Memory B cell (primary cell): ENCODE measurements at regions not wholly inside any gene's neighbourhood (a gene's known extent, or its start where the extent isn't known, plus 50 kb on each side); places are given as distances from the start of the nearest gene placed in this dataset.

Experiments used
- ATAC-seq: fragments of 150-1000 bp; cut with Tn5 transposase; 2 replicates; pipeline ENCODE4 v1.10.0; 2021; ENCODE audit warnings: low read depth, mild to moderate bottlenecking, moderate library complexity
- DNase-seq, 2 donors: peaks; one replicate each; pipeline ENCODE4 v3.0.0; 2022; ENCODE audit warnings: low spot score in 2 of 2
- H3K27ac Mint-ChIP-seq: one replicate; pipeline ENCODE4 v1.8.0; 2022; ENCODE audit warnings: mild to moderate bottlenecking, moderate library complexity, mixed read lengths
- H3K27me3 Mint-ChIP-seq: one replicate; pipeline ENCODE4 v1.8.0; 2022; ENCODE audit warnings: mixed read lengths
- H3K36me3 Mint-ChIP-seq: one replicate; pipeline ENCODE4 v1.8.0; 2022; ENCODE audit warnings: mild to moderate bottlenecking, mixed read lengths
- H3K4me1 Mint-ChIP-seq: one replicate; pipeline ENCODE4 v1.8.0; 2022; ENCODE audit warnings: mixed read lengths
- H3K4me3 Mint-ChIP-seq: one replicate; pipeline ENCODE4 v1.8.0; 2022; ENCODE audit warnings: mild to moderate bottlenecking, moderate library complexity, mixed read lengths
- H3K9me3 Mint-ChIP-seq: one replicate; pipeline ENCODE4 v1.8.0; 2022; ENCODE audit warnings: mixed read lengths

DNA sequence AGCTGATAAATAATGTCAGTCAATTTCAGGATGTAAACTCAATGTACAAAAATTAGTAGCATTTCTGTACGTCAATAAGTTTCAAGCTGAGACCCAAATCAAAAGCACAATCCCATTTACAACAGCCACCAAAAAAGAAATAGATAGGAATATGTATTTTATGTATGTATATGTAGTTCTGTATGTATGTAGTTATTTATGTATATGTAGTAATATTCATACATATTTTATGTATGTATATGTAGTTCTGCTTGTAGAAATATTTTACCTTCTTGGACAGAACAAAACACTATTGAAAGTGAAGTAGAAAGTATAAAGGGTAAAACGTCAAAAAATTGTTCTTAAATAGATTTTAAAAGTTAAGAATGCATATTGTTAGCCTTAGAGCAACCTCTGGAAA lies 591.0 kb upstream of the SETBP1 start:
- Mint-ChIP-seq H3K4me1 (no peaks in the 10 kb centered on the region), H3K36me3 (no peaks in the 10 kb centered on the region), H3K27ac (no peak overlapping the region), H3K9me3 (no peaks in the 10 kb centered on the region), H3K4me3 (no peak overlapping the region), H3K27me3 (no peaks in the 10 kb centered on the region)
- no peak for DNase-seq
- ATAC-seq, result no peak

GRCh38 chr18:44090453-44090852 lies 590.2 kb upstream of the SETBP1 start:
- peaks cover 2% of the 10 kb centered on the region for H3K9me3 Mint-ChIP-seq
- ATAC-seq, result no peak
- H3K27ac Mint-ChIP-seq, result no peak overlapping the region
- no peaks in the 10 kb centered on the region for H3K36me3 Mint-ChIP-seq
- no peak overlapping the region for H3K4me3 Mint-ChIP-seq
- DNase-seq, result no peak
- peaks cover 3% of the 10 kb centered on the region for H3K27me3 Mint-ChIP-seq
- H3K4me1 Mint-ChIP-seq, result no peaks in the 10 kb centered on the region

GRCh38 chr18:44093253-44093652 lies 587.4 kb upstream of the SETBP1 start:
- peaks cover 3% of the 10 kb centered on the region for H3K27me3 Mint-ChIP-seq
- DNase-seq, result no peak
- H3K4me3 Mint-ChIP-seq, result no peak overlapping the region
- H3K9me3 Mint-ChIP-seq, result peaks cover 2% of the 10 kb centered on the region
- H3K4me1 Mint-ChIP-seq, result no peaks in the 10 kb centered on the region
- H3K36me3 Mint-ChIP-seq, result no peaks in the 10 kb centered on the region
- no peak overlapping the region for H3K27ac Mint-ChIP-seq
- no peak for ATAC-seq

- H3K9me3 Mint-ChIP-seq, result peaks cover 2% of the 10 kb centered on the region
- no peak for DNase-seq
- no peak overlapping the region for H3K27ac Mint-ChIP-seq
- peaks cover 5% of the 10 kb centered on the region for H3K27me3 Mint-ChIP-seq
- H3K4me3 Mint-ChIP-seq, result no peak overlapping the region
- H3K4me1 Mint-ChIP-seq, result no peaks in the 10 kb centered on the region
- H3K36me3 Mint-ChIP-seq, result no peaks in the 10 kb centered on the region
- no peak for ATAC-seq
Observed at GRCh38 chr18:44096016-44096415, 584.7 kb upstream of the SETBP1 start.

- no peak overlapping the region for H3K27ac Mint-ChIP-seq
- H3K27me3 Mint-ChIP-seq, result peaks cover 7% of the 10 kb centered on the region
- ATAC-seq, result no peak
- no peak overlapping the region for H3K4me3 Mint-ChIP-seq
- H3K4me1 Mint-ChIP-seq, result no peaks in the 10 kb centered on the region
- DNase-seq, result no peak
- H3K36me3 Mint-ChIP-seq, result no peaks in the 10 kb centered on the region
- H3K9me3 Mint-ChIP-seq, result peaks cover 2% of the 10 kb centered on the region
Observed at GRCh38 chr18:44098551-44099098, 582.1 kb upstream of the SETBP1 start.

DNA sequence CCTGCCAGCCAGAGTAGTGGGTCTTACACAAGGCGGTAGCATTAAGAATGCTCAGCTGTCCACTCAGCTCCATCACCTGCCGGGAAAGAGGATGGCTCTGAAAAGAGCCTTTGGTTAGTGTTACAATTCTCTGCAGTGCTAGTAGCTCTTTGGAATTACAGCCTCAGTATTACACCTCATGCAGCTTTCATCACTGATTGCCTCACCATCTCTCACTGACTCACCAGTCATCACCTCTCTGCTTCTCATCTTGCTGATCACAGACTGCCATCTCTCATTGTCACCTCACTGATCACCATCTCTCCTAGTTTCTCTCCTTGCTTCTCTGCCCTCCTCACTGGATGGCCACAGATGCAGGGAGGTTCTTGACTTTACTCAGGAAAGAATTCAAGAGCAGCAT lies 573.5 kb upstream of the SETBP1 start:
- no peaks in the 10 kb centered on the region for H3K9me3 Mint-ChIP-seq
- peaks cover 1% of the 10 kb centered on the region for H3K27me3 Mint-ChIP-seq
- no peak for DNase-seq
- no peaks in the 10 kb centered on the region for H3K4me1 Mint-ChIP-seq
- ATAC-seq, result no peak
- no peak overlapping the region for H3K4me3 Mint-ChIP-seq
- no peaks in the 10 kb centered on the region for H3K36me3 Mint-ChIP-seq
- H3K27ac Mint-ChIP-seq, result no peak overlapping the region

- H3K4me1 Mint-ChIP-seq, result no peaks in the 10 kb centered on the region
- H3K27ac Mint-ChIP-seq, result no peak overlapping the region
- H3K4me3 Mint-ChIP-seq, result no peak overlapping the region
- no peaks in the 10 kb centered on the region for H3K36me3 Mint-ChIP-seq
- H3K9me3 Mint-ChIP-seq, result no peaks in the 10 kb centered on the region
- ATAC-seq, result no peak
- H3K27me3 Mint-ChIP-seq, result peaks cover 2% of the 10 kb centered on the region
- DNase-seq, result no peak
Observed at GRCh38 chr18:44111337-44111736, 569.4 kb upstream of the SETBP1 start.

GRCh38 chr18:44117821-44118220 lies 562.9 kb upstream of the SETBP1 start:
- DNase-seq (no peak), ATAC-seq (no peak)
- no peaks in the 10 kb centered on the region for H3K4me1 Mint-ChIP-seq
- H3K27me3 Mint-ChIP-seq, result peaks cover 7% of the 10 kb centered on the region
- no peaks in the 10 kb centered on the region for H3K36me3 Mint-ChIP-seq
- H3K9me3 Mint-ChIP-seq, result no peaks in the 10 kb centered on the region
- no peak overlapping the region for H3K27ac Mint-ChIP-seq
- no peak overlapping the region for H3K4me3 Mint-ChIP-seq

GRCh38 chr18:44119607-44120006 lies 561.1 kb upstream of the SETBP1 start:
- H3K4me3 Mint-ChIP-seq, result no peak overlapping the region
- peaks cover 5% of the 10 kb centered on the region for H3K27me3 Mint-ChIP-seq
- no peaks in the 10 kb centered on the region for H3K9me3 Mint-ChIP-seq
- H3K27ac Mint-ChIP-seq, result no peak overlapping the region
- DNase-seq (no peak), ATAC-seq (no peak)
- H3K4me1 Mint-ChIP-seq, result no peaks in the 10 kb centered on the region
- no peaks in the 10 kb centered on the region for H3K36me3 Mint-ChIP-seq

- Mint-ChIP-seq H3K27me3 (peaks cover 5% of the 10 kb centered on the region), H3K9me3 (no peaks in the 10 kb centered on the region), H3K27ac (no peak overlapping the region), H3K36me3 (no peaks in the 10 kb centered on the region), H3K4me3 (no peak overlapping the region), H3K4me1 (no peaks in the 10 kb centered on the region)
- no peak for ATAC-seq
- DNase-seq, result no peak
Observed at GRCh38 chr18:44123743-44124142, 556.9 kb upstream of the SETBP1 start.

GRCh38 chr18:44125446-44125845 lies 555.2 kb upstream of the SETBP1 start:
- peaks cover 6% of the 10 kb centered on the region for H3K27me3 Mint-ChIP-seq
- ATAC-seq, result no peak
- H3K9me3 Mint-ChIP-seq, result no peaks in the 10 kb centered on the region
- H3K4me1 Mint-ChIP-seq, result no peaks in the 10 kb centered on the region
- H3K27ac Mint-ChIP-seq, result no peak overlapping the region
- DNase-seq, result no peak
- no peaks in the 10 kb centered on the region for H3K36me3 Mint-ChIP-seq
- H3K4me3 Mint-ChIP-seq, result no peak overlapping the region

DNA sequence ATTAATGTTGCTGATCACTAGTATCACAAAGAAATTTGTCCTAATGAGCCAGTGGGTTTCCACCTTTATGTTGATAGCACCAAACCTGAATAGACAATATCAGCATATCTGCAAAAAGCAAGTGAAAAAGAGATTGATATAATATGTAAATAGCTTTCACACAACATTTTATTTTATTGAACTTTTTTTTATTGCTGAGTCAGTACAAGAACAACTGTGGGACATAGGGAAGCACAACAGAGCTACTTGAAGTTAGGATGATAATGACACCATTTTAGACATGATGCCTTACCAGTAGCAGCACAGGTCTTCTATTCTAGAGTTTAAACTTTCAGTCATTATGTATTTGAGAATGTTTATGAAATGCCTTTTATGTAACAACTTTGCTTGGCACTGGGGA lies 554.1 kb upstream of the SETBP1 start:
- Mint-ChIP-seq H3K36me3 (no peaks in the 10 kb centered on the region), H3K9me3 (no peaks in the 10 kb centered on the region), H3K27me3 (peaks cover 3% of the 10 kb centered on the region), H3K4me1 (no peaks in the 10 kb centered on the region), H3K27ac (no peak overlapping the region), H3K4me3 (no peak overlapping the region)
- ATAC-seq (no peak), DNase-seq (no peak)

DNA sequence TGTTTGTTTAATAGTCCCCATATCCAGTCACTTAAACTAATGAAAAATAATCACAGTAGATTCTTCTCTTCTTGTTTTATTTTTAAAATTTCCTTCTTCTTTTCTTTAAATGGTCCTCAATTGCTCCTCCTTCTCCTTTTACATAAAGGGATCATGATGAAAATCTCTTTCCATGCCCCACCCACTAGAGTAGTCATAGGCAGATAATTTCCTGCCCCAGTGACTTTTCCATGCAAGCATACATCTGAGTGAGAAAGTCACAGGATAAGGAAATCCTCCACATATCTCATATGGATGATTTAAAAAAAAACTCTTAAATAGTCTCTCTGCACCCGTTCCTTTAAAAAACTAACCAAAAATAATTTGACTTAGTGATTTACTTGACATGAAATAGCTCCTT lies 552.3 kb upstream of the SETBP1 start:
- no peak overlapping the region for H3K27ac Mint-ChIP-seq
- DNase-seq, result no peak
- no peak overlapping the region for H3K4me3 Mint-ChIP-seq
- H3K9me3 Mint-ChIP-seq, result no peaks in the 10 kb centered on the region
- ATAC-seq, result no peak
- H3K27me3 Mint-ChIP-seq, result peaks cover 2% of the 10 kb centered on the region
- H3K36me3 Mint-ChIP-seq, result no peaks in the 10 kb centered on the region
- H3K4me1 Mint-ChIP-seq, result no peaks in the 10 kb centered on the region

GRCh38 chr18:44130376-44130942 lies 550.2 kb upstream of the SETBP1 start:
- H3K9me3 Mint-ChIP-seq, result no peaks in the 10 kb centered on the region
- no peak overlapping the region for H3K27ac Mint-ChIP-seq
- H3K4me3 Mint-ChIP-seq, result no peak overlapping the region
- H3K36me3 Mint-ChIP-seq, result no peaks in the 10 kb centered on the region
- ATAC-seq, result peak; percentile 47
- DNase-seq, result peak in 1 of 2 donors; percentile 9
- no peaks in the 10 kb centered on the region for H3K4me1 Mint-ChIP-seq
- peaks cover 2% of the 10 kb centered on the region for H3K27me3 Mint-ChIP-seq

GRCh38 chr18:44133483-44133882 lies 547.2 kb upstream of the SETBP1 start:
- no peak for ATAC-seq
- peaks cover 2% of the 10 kb centered on the region for H3K27me3 Mint-ChIP-seq
- H3K4me1 Mint-ChIP-seq, result no peaks in the 10 kb centered on the region
- no peaks in the 10 kb centered on the region for H3K9me3 Mint-ChIP-seq
- no peak overlapping the region for H3K4me3 Mint-ChIP-seq
- no peak for DNase-seq
- H3K36me3 Mint-ChIP-seq, result no peaks in the 10 kb centered on the region
- no peak overlapping the region for H3K27ac Mint-ChIP-seq
